ENCODE measurements at regions not wholly inside any gene's neighbourhood (a gene's known extent, or its start where the extent isn't known, plus 50 kb on each side); places are given as distances from the start of the nearest gene placed in this dataset.

DNA sequence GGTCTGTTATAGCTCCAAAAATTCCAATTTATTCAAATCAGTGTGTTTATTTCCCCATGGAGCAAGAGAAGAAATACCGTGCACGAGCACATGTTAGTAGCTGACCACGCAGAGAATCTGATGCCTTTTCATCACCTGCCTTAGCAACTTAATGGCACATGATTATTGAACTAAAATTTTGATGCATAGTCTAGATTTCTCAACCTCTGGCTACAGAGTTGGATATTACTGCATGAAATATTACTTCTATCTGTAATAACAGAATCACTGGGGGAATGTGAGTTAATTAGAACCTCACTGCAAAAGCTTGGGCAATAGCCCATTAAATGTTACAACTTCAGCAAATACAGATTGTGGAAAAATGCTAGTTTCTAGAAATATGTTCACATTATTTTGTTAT is 335.8 kb downstream of the FLRT2 start:
- TF ChIP-seq, protein P1, sequence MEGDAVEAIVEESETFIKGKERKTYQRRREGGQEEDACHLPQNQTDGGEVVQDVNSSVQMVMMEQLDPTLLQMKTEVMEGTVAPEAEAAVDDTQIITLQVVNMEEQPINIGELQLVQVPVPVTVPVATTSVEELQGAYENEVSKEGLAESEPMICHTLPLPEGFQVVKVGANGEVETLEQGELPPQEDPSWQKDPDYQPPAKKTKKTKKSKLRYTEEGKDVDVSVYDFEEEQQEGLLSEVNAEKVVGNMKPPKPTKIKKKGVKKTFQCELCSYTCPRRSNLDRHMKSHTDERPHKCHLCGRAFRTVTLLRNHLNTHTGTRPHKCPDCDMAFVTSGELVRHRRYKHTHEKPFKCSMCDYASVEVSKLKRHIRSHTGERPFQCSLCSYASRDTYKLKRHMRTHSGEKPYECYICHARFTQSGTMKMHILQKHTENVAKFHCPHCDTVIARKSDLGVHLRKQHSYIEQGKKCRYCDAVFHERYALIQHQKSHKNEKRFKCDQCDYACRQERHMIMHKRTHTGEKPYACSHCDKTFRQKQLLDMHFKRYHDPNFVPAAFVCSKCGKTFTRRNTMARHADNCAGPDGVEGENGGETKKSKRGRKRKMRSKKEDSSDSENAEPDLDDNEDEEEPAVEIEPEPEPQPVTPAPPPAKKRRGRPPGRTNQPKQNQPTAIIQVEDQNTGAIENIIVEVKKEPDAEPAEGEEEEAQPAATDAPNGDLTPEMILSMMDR (IDR thresholded peaks at IDR 0.05) = no peak
- TF ChIP-seq POLR2A (IDR thresholded peaks at IDR 0.05) = no peak
